Lower leg skin (tissue), 4 donors: ENCODE measurements at regions not wholly inside any gene's neighbourhood (a gene's known extent, or its start where the extent isn't known, plus 50 kb on each side); places are given as distances from the start of the nearest gene placed in this dataset.
"Not testable (repeated sequence)": the region's sequence is repeated elsewhere in the genome, so short reads cannot be mapped to it uniquely, and the experiment has no call there.

Experiments used
- DNase-seq, 2 donors: peaks; one replicate each; pipeline ENCODE4 v3.0.0-alpha.2; 2019; ENCODE audit warnings: low spot score in 2 of 2
- H3K4me3 ChIP-seq: fragments of 200-600 bp; sonication (generic); 2 replicates; pipeline ENCODE4 v1.5.1; 2017; ENCODE audit warnings: mild to moderate bottlenecking, low read depth; ENCODE audit not compliant: poor library complexity, severe bottlenecking
- POLR2A ChIP-seq, 2 donors: fragments of 450-650 bp; IDR thresholded peaks; one replicate each; pipeline ENCODE4 v1.6.1; 2016 to 2017; ENCODE audit warnings: antibody characterized with exemption in 2 of 2, mild to moderate bottlenecking in 1 of 2, moderate library complexity in 1 of 2
- WGBS, 2 donors: methylation state at CpG; one replicate each; pipeline ENCODE4 v1.1.5; 2018; 5-methylcytosine and 5-hydroxymethylcytosine counted together
- intact Hi-C: fragments of 100-400 bp; cut with DNase I; formaldehyde crosslinking; loops from one replicate; pipeline ENCODE4 v1.15.0; 2023; ENCODE audit warnings: low total_unique reads
- TF ChIP-seq, protein P1 (sequence below), 3 donors: fragments of 450-650 bp; IDR thresholded peaks; one replicate each; pipeline ENCODE4 v1.5.1; 2016; ENCODE audit warnings: antibody characterized with exemption in 3 of 3, mild to moderate bottlenecking in 3 of 3, moderate library complexity in 2 of 3

DNA sequence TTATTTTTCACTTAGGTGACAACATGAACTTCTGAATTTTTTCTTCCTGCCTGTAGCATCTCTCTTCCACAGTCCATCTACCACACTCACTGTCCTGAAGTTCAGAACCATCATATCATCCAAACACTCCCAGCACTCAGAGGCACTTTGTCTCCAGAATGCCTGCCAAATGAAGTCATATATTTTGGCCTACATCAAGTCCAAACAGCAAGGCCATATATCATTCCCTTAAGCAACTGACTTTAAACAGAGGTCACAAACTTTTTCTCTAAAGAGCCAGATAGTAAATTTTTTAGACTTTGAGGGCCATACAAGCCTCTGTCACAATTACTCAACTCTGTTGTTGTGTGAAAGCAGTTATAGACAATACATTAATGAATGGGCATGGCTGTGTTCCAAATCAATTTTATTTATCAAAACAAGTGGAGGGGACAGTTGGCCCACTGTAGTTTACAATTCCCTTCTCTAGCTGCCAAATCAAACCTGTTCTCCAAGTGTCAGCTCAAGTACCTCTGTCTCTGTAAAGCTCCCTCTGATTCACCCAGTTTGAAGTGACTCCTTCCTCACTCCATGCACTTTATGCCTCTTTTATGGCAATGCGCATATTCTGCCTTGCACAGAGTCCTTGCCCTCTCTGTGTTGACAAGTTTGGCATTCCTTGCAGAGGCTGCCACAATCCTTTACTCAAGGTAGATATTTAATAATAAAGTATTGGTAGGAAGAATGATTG, 305.7 kb downstream of the FZD1 start:
- 71 to 83% methylated on average over 1 of the region's 1 CpG for WGBS, 2 donors
- DNase-seq = no peak
- intact Hi-C loops = no loop called here
- no peak overlapping the region for H3K4me3 ChIP-seq
- no peak for TF ChIP-seq POLR2A (IDR thresholded peaks at IDR 0.05)
- TF ChIP-seq, protein P1, sequence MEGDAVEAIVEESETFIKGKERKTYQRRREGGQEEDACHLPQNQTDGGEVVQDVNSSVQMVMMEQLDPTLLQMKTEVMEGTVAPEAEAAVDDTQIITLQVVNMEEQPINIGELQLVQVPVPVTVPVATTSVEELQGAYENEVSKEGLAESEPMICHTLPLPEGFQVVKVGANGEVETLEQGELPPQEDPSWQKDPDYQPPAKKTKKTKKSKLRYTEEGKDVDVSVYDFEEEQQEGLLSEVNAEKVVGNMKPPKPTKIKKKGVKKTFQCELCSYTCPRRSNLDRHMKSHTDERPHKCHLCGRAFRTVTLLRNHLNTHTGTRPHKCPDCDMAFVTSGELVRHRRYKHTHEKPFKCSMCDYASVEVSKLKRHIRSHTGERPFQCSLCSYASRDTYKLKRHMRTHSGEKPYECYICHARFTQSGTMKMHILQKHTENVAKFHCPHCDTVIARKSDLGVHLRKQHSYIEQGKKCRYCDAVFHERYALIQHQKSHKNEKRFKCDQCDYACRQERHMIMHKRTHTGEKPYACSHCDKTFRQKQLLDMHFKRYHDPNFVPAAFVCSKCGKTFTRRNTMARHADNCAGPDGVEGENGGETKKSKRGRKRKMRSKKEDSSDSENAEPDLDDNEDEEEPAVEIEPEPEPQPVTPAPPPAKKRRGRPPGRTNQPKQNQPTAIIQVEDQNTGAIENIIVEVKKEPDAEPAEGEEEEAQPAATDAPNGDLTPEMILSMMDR (IDR thresholded peaks at IDR 0.05) = no peak

DNA sequence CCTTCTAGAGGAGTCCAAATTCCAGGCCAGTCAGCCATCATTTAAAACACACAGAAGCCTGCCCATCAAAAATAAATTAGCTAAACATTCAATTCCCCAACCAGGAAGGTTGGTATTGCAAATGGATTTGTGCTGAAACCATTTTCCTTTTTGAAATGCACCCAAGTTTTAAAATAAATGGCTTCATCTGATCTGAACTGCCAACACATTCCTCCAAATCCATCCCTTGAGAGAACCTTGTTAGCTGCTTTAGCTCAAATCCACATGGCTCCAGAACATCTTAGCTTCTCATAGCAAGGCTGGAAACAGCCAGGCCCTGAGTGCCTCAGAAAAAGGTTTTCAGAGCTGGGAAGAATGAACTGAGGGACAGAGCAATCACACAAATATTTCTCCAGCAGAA, 306.3 kb downstream of the FZD1 start:
- DNase-seq = no peak
- H3K4me3 ChIP-seq = no peak overlapping the region
- intact Hi-C loops = no loop called here
- TF ChIP-seq, protein P1 (IDR thresholded peaks at IDR 0.05) = no peak
- TF ChIP-seq POLR2A (IDR thresholded peaks at IDR 0.05) = no peak

DNA sequence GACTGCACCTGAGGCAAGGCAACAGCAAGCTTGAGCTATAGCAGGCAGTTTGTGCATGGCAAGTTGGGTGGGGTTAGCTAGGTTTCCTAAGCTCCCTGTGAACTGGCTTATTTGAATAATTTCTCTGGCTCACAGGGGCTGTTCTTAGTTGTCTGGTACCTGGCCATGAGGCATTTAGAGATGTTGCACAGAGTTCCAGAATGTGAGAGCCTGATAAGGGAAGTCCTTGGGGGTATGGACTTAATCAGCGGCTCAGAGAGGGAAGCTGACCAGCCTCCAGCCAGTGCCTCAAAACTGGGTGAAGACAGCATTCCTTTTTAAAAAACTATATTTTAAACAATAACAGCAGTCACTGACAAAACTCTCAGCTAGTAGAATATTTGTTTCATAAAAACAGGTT, 307.4 kb downstream of the FZD1 start:
- H3K4me3 ChIP-seq = no peak overlapping the region
- WGBS, 2 donors = 75 to 95% methylated on average over 1 of the region's 1 CpG
- no peak for DNase-seq
- TF ChIP-seq POLR2A (IDR thresholded peaks at IDR 0.05) = no peak
- TF ChIP-seq, protein P1 (IDR thresholded peaks at IDR 0.05) = no peak
- intact Hi-C loops = no loop called here

DNA sequence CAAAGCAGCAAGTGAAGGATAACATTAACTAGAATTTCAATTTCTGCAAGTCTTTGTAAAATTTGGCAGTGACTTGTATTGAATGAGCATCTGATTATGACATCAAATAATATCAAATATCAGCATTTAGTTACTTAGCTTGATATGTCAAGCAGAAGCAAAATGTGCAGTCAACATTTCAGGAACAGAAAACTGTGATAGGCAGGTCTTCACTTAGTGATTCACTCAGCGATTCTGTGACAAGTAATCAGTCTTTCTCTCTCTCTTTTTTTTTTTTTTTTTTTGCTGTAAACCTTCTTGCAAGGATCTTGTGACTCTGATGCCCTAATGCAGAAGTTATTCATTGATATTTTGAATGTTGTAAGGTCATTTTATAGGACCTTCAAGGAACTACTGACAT, 307.1 kb downstream of the MTERF1 start:
- 82 to 84% methylated on average over 1 of the region's 1 CpG for WGBS, 2 donors
- TF ChIP-seq POLR2A (IDR thresholded peaks at IDR 0.05) = no peak
- TF ChIP-seq, protein P1 (IDR thresholded peaks at IDR 0.05) = no peak
- intact Hi-C loops = no loop called here
- no peak for DNase-seq
- no peak overlapping the region for H3K4me3 ChIP-seq

DNA sequence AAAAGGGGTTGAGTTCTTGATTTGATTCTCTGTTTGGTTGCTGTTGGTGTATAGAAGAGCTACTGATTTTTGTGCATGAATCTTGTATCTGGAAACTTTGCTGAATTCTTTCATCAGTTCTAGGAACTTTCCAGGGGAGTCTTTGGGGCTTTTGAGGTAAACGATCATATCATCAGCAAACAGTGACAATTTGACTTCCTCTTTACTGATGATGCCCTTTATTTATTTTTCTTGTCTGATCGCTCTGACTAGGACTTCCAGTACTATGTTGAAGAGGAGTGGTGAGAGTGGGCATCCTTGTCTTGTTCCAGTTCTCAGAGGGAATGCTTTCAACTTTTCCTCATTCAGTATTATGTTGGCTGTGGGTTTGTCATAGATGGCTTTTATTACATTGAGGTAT, 304.0 kb downstream of the MTERF1 start:
- H3K4me3 ChIP-seq, intact Hi-C loops, DNase-seq: not testable (repeated sequence)
- 95 to 98% methylated on average over 2 of the region's 2 CpGs for WGBS, 2 donors

DNA sequence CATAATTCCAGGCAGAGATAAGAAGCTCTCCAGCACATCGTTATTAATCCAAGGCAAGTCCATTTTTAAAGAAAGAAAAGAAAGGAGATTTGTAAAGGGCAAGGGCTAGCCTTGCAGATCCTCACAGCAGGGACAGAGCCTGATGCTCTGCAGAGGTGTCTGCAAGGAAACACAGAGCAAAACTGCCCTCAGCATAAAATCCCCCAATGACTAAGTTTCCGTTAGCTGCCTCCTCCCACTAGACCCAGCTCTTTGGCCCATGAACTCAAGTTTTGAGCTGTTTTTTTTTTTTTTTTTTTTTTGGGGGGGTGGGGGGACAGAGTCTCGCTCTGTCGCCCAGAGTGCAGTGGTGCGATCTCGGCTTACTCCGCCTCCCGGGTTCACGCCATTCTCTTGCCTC, 300.7 kb downstream of the MTERF1 start:
- WGBS, 2 donors = 94 to 96% methylated on average over 8 to 9 of the region's 9 CpGs
- DNase-seq = no peak
- TF ChIP-seq, protein P1 (IDR thresholded peaks at IDR 0.05) = no peak
- TF ChIP-seq POLR2A (IDR thresholded peaks at IDR 0.05) = no peak
- intact Hi-C loops = no loop called here
- H3K4me3 ChIP-seq = no peak overlapping the region
